HG03575 (cell line): ENCODE measurements at regions not wholly inside any gene's neighbourhood (a gene's known extent, or its start where the extent isn't known, plus 50 kb on each side); places are given as distances from the start of the nearest gene placed in this dataset.

Experiments used
- ATAC-seq: cut with Tn5 transposase; IDR thresholded peaks from one replicate; pipeline ENCODE4 v1.9.1; 2021; ENCODE audit not compliant: unreplicated experiment, insufficient number of reproducible peaks, low FRiP score; ENCODE audit errors: extremely low read depth

DNA sequence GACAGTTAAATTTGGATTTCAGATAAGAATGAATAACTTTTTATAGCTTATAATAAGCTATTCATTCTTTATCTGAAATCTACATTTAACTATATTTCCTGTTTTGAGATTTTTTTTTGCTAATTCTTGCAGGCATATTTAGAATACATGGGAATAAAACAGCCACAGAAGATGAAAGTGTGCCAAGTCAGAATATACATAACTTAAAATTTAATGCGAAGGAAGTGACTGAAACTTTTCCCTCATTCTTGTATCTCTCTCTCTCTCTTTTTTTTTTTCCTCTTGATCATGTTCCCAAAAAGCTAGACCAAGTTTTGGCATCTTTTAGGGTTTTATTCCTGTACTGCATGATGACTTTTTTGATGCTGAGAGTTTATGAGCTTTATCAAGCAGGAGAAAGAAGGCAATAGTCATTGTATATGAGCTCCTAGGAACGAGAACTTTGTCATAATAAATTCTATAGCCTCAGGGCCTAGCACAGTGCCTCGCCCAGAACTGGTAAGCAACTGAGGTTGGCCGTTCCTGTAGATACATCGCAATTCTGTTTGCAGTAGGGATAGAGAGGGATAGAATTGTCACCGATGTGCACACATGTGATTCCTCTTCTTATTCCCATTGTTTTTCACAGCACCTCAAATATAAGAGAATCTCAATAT lies 205.2 kb downstream of the MYLK4 start:
- no peak for ATAC-seq

DNA sequence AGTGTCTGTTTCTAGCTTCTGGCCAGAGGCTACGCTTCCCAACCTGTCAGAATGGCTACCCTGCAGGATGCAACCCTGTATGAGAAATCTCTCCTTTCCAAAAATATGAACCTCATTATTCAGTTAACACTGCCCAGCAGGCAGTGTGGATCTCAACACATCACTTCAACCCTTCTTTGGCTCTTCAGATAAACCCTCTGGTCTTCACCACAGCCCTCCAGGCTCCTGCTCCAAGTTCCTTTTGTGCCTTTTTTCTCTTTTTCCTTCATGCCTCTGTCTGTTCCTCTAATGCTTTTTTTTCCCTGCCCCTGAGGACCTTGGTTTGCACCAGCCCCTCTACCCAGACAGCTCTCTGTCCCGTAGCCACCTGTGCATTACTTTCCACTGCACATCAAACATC lies 207.4 kb downstream of the MYLK4 start:
- no peak for ATAC-seq

DNA sequence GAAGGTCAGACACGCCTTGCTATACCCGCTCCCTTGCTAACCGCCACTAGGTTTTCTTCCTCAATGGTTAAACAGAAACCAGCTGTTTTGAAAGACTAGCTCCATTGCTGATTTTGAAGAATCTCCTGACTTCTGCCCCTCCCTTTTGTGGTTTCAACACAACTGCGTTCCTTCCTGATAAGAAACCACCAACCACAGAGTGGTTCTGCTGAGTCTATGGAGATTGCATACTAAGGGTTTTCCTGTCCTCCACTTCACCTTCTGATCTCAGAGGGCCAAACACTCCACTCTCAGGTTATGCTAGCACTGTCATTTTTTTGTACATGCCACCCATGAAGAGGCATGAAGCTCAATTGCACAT lies 207.9 kb downstream of the MYLK4 start:
- peak; percentile 47 for ATAC-seq

DNA sequence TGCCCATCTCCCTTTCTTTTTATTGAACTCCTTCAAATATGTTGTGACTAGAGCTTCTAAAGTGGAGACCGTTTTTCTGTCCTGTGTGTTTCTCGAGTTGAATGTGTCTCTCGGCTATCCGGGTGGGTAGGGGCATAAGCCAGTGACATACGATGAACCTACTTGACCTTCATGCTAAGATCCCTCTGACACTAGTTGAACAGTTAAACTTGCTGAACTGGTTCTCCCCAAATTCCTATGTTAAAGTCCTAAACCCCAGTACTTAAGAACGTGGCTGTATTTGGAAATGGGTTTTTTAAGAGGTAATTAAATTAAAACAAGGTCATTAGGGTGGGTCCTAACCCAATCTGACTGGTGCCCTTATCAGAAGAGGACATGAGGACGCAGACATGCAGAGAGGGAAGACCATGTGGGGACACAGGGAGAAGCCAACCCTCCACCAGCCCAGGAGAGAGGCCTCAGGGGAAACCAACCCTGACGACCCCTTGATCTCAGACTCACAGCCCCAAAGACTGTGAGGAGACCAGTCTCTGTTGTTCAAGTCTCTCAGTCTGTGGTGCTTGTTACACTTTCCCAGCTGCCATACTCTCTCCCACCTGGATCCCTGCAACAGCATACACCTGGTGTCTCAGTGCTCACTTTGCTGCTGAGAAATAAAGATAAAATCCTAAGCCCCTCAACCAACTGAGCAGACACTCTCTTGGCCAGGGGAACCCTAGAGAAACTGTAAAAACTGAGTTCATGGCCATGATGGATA lies 208.4 kb downstream of the MYLK4 start:
- no peak for ATAC-seq

DNA sequence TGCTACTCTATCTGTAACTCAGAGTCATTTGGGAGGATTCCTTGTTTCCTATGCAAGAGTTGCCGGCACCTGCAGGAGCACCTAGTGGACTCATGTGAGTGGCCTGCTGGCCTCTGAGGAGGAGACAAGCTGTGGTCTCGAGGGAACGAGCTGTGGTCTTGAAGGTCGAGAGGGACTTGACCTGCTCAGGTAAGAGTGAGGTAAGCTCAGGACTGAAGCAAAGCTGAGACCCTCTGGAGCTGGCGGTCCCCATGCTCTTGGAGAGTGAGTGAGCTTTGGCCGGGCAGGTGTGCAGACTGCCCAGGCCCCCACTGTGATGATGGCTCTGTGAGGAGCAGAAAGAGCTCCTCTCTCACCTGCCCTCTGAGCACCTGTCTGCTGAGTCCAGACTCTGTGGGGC lies 214.3 kb downstream of the MYLK4 start:
- ATAC-seq = no peak

DNA sequence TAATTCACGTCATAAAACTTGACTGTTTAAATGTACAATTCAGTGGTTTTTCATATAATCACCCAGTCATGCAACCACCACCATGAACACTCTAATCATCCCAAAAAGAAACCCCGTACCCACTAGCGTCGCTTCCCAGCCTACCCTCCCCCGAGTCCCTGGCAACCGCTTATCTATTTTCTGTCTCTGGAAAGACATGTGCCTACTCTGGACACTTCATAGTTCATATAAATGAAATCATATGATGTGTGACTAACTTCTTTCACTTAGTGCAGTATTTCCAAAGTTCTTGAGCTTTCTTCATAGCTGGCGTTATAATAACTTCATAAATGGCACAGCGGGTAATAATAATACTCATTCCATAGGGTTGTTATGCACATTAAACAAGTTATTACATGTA lies 215.2 kb downstream of the MYLK4 start:
- ATAC-seq = no peak

DNA sequence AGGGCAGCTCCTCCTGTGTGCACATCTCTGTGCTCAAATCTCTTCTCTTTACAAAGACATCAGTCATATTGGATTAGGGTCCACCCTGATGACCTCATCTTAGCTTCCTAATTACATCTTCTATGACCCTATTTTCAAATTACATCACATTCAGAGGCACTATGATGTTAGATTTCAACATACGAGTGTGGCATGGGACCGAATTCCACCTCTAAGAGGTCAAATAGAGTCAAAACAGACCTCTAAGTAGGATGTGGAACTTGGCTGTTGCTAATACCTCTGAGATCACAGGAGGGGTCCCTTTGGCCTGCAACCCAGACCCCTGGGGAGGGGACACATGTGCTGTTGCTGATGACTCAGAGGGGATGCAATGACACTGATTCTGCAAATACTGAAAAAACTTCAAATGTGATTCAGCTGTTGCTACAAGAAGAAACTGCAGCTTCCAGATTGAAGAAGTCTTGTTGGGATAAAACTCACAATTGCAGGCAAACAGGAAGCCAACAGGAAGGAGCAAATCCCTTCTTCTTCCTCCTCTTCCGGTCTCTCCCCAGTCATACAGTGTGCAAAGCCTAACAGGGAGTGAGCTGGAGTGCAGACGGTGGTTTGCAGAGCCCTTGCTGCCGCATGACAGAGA lies 216.2 kb downstream of the MYLK4 start:
- ATAC-seq = no peak

DNA sequence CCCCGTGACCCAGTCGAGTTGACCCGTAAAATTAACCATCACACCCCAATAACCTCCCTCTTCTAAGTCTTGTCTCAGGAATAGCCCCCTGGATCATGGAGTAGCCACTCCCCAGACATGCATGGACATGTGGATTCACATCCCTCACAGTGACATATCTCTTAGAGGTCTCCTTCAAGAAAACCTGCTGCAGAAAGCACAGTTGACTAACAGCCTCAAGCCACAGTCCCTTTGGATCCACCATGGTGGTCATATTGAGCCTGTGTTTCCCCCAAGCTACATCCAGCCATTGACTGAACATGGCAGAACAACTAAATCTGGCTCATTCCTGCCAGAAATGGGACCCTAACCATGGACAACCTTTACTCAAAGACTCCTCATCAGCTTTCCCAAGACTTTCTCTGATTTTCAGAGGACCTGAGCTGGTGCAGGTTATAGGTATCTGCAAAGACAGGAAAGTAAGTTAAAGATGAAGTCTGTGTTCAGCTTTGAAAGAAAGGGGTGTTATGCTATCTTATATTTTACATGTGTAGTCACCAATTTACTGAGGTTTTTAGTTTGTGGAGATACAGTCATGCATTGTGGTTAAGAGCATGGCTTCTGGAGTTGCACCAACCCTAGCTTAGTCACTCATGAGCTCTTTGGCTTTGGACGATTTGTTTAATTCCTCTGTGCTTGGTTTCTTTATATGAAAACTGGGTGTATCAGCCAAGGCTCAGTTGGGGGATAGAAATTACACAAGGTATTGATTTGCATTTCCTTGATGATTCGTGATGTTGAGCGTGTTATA lies 219.1 kb downstream of the MYLK4 start:
- no peak for ATAC-seq

DNA sequence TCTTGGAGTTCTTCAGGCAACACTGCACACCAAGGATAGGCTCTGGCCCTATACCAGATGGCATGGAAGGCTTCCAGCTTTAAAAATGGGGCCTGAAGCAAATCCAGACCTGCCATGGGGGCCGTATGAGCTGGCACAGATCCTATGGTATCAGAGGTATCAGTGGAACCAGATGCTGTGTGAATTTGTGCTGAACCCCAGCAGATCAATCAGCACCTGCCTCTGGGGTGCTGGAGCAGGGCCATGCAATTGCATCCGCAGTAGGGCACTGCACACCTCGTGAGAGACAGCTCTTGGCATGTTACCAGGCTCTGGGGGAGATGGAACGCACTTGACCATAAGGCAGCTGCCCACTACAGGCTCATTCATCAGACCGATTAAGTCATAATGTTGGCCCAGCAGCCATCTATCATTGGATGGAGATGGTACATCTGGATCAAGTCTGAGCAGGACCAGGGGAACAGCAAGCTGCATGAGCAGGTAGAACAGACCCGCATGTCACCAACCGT lies 221.5 kb downstream of the MYLK4 start:
- no peak for ATAC-seq

DNA sequence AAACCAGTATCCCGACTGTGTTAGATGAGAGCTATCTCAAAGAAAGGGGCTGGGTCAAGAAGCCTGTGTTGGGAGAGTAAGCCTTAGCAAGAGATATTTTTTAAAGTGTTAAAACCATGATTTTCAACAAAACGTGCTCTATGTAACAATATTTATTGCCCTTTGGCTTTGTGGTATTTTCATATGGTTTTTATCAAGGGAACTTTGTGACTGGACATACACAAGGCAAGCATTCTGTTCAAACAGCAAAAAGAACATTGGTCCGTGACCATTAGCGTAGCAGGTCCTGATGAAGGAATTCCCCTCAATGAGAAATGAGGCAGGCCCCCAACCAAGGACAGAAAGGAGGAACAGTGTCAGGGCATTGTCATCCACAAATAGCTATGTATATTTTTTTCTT lies 222.6 kb downstream of the MYLK4 start:
- no peak for ATAC-seq

DNA sequence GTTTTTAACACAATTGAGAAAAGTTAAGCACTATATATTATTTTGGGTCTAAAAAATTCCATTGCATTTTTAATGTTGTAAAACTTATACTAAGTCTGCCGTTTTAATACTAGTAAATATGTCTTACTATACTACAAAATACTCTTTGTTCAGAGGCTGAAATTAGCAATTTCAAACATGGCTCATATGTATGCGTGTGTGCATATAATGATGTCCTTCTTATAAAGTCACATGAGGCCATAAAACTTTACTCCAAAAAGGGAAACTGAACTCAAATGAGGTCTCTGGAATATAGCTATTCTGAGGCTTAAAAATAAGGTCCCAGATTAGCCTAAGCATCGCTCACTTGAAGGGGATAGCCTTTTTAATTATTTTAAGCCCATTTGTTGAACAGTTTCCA lies 224.0 kb downstream of the MYLK4 start:
- ATAC-seq = no peak

DNA sequence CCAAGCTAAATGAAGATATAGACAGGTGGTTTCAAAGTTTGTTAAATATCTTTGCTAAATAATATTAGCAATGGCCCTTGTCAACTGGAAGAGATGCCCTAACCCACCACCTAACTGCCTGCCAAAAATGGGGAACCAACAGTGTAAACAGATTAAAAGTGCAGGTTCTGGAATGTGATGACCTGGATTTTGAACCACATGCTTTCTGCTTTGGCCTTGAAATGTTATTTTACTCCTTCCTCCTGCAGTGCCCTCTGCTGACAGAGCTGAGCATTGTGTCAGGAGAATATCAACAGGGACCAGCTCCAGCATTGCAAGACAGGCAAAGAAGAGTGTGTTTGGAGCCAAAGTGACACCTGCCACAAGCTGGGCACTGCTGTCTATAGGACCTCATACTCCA lies 226.6 kb downstream of the MYLK4 start:
- ATAC-seq = no peak

DNA sequence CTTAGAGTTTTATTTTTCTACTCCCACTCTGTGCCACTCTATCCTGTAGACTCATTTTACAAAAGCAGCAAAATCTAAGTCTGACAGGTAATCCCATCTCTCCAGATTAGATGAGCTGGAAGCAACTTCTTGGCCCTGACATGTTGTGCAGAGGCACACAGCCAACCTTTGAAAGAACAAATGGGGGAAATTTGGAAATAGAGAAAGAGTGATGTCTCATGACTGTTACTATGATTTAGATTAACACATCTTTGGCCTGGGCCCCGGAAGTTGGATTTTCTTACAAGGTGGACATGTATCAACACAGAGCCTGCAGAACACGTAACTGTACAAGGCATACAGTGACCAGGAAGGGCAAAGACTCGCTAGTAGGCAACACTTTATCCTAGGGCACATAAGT lies 227.7 kb downstream of the MYLK4 start:
- no peak for ATAC-seq

DNA sequence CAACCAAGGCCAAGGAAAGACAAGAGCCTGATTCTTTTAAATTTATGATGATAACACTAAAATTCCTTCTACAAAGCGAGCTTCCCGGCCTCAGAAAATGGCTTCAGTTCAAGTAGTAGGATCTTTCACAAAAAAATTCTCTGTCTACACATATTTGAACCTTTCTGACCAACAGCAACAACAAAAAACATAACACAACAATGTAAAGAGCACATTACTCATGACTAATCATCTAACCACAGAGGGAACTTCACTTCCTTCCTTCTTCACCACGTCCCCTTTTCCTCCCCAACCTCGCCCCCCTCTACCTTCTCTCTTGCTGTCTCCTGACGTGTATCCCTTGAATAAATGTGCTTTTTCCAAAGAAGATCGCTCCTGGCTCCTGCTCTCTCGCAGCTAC lies 228.2 kb downstream of the MYLK4 start:
- ATAC-seq = no peak

DNA sequence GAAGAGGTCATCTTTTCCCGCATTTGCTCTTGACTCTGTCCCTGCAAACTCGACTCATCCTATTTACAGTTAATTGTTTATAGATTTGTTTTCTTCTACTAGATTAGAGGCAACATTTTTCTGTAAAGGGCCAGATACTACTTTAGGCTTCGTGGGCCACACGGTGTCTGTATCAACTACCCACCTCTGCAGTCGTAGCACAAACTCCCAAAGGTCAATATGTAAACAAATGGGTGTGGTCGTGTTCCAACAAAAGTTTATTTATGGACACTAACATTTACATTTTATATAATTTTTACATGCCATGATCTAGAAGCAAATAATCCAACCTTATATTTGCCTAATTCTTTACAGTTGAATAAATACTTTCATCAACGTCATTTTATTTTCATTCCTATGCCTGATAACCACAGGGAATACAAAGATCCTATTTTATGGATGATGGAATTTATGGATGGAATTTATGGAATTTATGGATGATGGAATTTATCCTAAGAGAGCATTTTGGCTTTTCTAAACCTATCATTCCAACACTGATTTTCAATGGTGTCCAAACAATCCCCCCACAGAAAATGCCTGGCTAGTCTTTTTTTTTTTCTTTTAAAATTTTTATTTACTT lies 232.8 kb downstream of the MYLK4 start:
- ATAC-seq = no peak

DNA sequence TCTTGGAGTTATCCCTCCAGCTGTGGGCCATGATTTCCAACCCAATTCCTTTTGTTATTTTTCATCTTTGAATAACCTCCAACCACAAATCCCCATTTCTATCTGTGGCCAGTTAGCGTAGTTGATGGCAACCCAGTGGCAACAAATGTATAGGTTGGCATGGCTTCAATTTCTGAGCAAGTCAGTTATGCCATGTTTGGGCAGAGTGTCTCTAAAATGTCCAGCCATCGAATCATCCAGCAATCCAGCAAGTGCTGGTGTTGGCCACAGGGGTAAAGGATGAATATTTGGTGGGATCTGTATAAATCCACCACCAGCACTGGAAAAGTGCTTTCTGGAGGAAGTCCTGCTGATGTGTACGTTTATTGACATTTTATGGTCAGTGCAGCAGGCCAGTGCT lies 233.3 kb downstream of the MYLK4 start:
- ATAC-seq = no peak

DNA sequence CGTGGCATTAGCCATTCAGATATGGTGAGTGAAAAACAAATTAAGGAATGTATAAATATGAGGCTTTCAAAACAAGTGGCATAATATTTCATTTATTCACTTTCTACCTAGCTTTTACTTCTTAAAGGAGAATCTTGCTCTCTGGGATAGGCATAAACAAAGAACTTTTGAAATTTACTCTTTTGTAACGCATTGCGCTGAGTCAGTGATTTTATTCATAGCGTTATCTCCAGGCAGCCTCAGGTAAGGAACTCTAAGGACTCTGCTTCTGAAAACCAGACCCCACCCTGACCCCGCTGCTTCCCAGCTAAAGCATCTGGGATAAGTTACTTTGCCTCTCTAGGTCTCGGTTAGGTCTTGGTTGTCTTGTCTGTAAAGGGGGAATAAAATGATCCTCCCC lies 234.7 kb downstream of the MYLK4 start:
- ATAC-seq = no peak

DNA sequence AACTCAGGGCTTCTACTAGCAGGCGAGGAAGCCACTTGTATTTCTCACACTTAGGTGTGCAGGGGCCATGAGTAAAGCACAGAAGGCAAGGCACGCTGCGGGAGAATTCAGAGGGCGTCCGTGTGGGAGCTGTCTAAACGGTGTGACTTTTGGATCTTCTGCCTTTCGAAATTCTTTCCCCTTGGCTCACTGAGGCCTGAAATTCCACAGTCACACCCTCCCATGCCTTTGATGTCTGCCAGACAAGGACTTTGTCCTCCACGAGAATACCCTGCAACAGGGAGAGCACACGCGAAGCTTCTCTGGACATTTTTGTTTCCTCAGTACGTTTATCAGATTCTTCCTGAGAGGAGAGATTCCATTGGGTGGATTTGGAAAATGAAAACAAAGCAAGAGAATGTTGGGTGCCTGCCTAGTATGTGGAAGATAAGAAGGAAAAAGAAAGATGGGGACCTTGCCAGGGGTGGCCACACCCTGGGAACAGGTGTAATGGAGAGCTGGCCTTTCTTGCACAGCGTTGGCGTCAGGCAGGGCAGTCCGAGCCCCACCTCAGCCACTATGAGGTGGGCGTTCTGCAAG lies 235.7 kb downstream of the MYLK4 start:
- ATAC-seq = no peak

DNA sequence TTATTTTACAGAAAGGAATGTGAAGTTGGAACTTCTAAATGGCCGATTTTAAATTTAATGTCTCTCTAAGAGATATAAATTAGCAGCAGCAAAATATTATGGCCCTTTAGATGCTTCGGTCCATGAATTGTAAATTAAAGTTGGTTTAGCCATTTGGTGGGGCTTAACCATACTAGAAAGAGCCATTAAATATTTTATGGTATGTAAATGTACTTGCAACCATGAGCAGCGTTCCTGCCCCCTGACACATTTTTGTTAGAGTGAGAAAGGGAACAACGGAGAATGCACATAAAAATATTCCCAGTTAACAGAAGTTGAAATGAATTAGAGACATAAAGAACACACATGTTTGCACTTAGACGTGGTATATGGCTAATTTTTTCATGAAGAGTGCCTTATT lies 237.9 kb downstream of the MYLK4 start:
- ATAC-seq = no peak
